ENCODE measurements at regions not wholly inside any gene's neighbourhood (a gene's known extent, or its start where the extent isn't known, plus 50 kb on each side); places are given as distances from the start of the nearest gene placed in this dataset.
"Not testable (repeated sequence)": the region's sequence is repeated elsewhere in the genome, so short reads cannot be mapped to it uniquely, and the experiment has no call there.

- no peak for DNase-seq
Observed at GRCh38 chr1:228945885-228946284, 210.6 kb downstream of the RHOU start.

GRCh38 chr1:228949617-228950016, 214.3 kb downstream of the RHOU start:
- DNase-seq: not testable (repeated sequence)

GRCh38 chr1:228953207-228953606, 217.9 kb downstream of the RHOU start:
- DNase-seq: no peak

GRCh38 chr1:228953808-228954207, 218.5 kb downstream of the RHOU start:
- DNase-seq: not testable (repeated sequence)

GRCh38 chr1:228955691-228956090, 220.4 kb downstream of the RHOU start:
- no peak for DNase-seq

GRCh38 chr1:228956864-228957263, 221.6 kb downstream of the RHOU start:
- DNase-seq: no peak

GRCh38 chr1:228957535-228957934, 222.3 kb downstream of the RHOU start:
- DNase-seq: no peak

- no peak for DNase-seq
Observed at GRCh38 chr1:228958121-228958520, 222.8 kb downstream of the RHOU start.

- DNase-seq: no peak
Observed at GRCh38 chr1:228958741-228959140, 223.5 kb downstream of the RHOU start.

- DNase-seq: no peak
Observed at GRCh38 chr1:228960705-228961104, 225.4 kb downstream of the RHOU start.

- no peak for DNase-seq
Observed at GRCh38 chr1:228961511-228961910, 226.2 kb downstream of the RHOU start.

GRCh38 chr1:228963795-228964177, 228.5 kb downstream of the RHOU start:
- DNase-seq: no peak

- DNase-seq: no peak
Observed at GRCh38 chr1:228964178-228965089, 229.2 kb downstream of the RHOU start.

GRCh38 chr1:228968891-228969606, 233.8 kb downstream of the RHOU start:
- DNase-seq: no peak

- no peak for DNase-seq
Observed at GRCh38 chr1:228969953-228970800, 234.9 kb downstream of the RHOU start.

- no peak for DNase-seq
Observed at GRCh38 chr1:228972576-228972975, 237.3 kb downstream of the RHOU start.

GRCh38 chr1:228974273-228974672, 239.0 kb downstream of the RHOU start:
- no peak for DNase-seq

GRCh38 chr1:228975238-228975907, 240.1 kb downstream of the RHOU start:
- DNase-seq: no peak

- DNase-seq: no peak
Observed at GRCh38 chr1:228976316-228976715, 241.0 kb downstream of the RHOU start.

- no peak for DNase-seq
Observed at GRCh38 chr1:228977307-228977706, 242.0 kb downstream of the RHOU start.

- no peak for DNase-seq
Observed at GRCh38 chr1:228977741-228978140, 242.5 kb downstream of the RHOU start.

- DNase-seq: no peak
Observed at GRCh38 chr1:228978484-228979324, 243.4 kb downstream of the RHOU start.

Data from COR-L47 (cell line).